NCI-H345 treated with DMSO at 0.1 percent for 48 hours (cell line): ENCODE measurements at regions not wholly inside any gene's neighbourhood (a gene's known extent, or its start where the extent isn't known, plus 50 kb on each side); places are given as distances from the start of the nearest gene placed in this dataset.

Source experiments
- DNase-seq: peaks from one replicate; lab custom pipeline; 2025; ENCODE audit not compliant: unreplicated experiment; lab: John Stamatoyannopoulos, UW

GRCh38 chr3:31218082-31218481, 314.6 kb upstream of the STT3B start:
- DNase-seq: no peak

- no peak for DNase-seq
Observed at GRCh38 chr3:31219131-31219843, 313.4 kb upstream of the STT3B start.

- DNase-seq: no peak
Observed at GRCh38 chr3:31220431-31220830, 312.3 kb upstream of the STT3B start.

DNA sequence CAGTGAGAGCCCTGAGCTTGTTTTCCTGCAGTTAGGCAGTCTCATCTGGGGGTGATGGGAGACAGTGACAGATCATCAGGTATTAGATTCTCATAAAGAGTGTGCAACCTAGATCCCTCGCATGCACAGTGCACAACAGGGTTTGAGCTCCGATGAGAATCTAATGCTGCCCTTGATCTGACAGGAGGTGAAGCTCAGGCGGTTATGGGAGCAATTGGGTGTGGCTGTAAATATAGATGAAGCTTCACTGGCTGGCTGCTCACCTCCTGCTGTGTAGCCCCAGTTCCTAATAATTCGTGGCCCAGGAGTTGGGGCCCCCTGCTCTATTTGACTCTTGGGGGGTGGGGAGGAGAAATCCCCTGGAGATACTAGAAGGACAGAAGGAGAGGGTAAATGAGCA, 309.4 kb upstream of the STT3B start:
- DNase-seq: no peak

GRCh38 chr3:31224936-31225335, 307.8 kb upstream of the STT3B start:
- no peak for DNase-seq

DNA sequence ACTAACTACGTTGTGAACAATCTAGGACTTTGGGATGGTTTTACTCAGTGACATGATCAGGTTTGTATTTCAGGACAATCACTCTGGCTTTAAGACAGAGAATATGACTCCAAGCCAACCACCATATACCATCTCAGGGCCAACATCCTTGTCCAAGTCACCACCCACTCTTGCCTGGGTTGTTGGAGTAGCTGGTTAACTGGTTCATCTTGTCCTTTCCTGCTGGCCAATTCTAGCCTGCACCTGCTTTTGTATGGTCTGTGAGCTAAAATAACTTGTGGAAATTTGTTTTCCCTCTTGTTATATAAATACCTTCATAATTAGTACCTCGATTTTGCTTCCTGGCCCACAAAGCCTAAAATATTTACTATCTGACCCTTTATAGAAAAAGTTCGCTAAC, 306.8 kb upstream of the STT3B start:
- no peak for DNase-seq

DNA sequence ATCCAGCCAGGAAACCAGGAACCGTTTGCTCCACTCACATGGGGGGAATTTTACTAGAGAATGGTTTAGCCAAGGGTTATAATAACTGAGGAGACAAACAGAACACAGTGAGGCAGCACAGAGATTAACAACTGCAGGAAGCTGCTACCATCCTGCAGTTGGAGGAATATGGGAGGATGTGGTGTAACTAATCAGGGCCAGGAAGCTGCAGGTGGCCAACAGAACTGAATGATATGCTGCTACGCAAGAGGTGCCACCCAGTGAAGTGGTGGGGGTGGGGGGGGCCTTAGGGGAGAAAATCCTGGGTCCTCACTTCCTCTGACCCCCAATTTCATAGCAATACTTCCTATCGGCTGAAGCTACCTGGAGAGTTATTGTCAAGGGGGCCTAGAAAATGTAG, 306.4 kb upstream of the STT3B start:
- no peak for DNase-seq

DNA sequence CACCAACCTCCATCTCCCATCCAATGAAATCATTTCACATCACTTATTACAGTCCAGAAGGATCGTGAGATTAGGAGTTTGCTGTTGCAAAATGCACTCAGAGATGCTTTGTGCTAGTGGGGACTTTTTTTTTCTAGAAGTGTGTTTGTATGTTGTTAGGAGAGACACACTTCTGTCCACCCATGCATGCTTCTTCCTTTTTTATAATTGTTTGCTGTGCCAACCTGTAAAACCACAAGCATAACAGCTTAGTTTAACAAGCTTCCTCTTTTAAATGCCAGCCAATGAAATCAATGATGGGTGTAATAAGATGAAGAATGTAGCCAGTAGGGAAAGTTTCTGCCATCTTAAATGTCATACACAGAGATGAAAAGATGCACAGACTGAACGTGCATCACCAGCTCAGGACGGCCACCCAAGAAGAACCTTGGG, 305.6 kb upstream of the STT3B start:
- DNase-seq: no peak

GRCh38 chr3:31230425-31231223, 302.1 kb upstream of the STT3B start:
- no peak for DNase-seq

GRCh38 chr3:31232055-31233025, 300.4 kb upstream of the STT3B start:
- no peak for DNase-seq

- no peak for DNase-seq
Observed at GRCh38 chr3:31234145-31234544, 298.6 kb upstream of the STT3B start.

DNA sequence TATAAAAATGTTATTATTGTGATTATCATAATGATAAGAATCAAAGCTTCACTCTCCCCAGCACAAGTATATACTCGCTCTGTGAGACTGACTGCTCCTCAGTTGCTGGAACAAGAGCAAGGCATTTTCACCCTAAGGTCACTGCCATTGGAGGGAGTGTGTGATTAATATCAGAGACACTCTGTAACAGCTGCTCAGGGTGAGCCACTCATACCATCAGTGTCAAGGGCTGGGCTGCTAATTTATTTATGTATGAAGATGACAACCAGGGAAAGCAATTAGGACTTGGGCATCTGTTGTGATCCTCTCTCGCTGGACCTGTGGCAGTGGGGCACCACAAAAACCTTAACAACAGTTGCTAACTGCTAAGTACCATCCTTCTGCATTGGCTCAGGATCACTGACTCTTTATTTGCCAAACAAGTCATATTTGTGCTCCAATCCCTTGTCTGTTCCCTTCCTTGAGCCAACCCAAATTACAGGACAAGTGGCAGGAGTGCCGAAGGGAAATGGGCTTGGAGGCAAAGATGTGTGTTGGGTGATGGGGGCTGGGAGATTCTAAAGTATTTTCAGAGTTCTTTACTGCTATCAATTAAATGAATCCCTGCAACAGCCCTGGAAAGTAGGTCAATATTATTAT, 297.5 kb upstream of the STT3B start:
- no peak for DNase-seq

DNA sequence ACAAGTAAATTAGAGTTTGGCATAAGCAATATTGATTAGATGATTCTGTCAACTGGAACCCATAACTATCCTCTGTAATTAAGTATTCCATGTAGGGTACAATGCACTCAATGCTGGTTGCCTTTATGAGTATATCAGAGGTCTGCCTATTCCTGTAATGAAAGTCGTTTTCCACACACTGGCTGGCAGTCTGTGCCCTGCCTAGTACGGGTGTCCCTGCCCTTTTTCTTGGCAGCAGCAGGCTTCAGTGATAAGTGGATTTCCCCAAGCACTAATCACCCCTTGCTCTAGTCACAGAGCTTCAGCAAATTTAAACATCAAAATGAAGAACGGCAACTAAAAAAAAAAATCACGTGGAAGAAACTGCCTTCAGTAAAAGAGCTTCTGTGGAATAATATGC, 294.8 kb upstream of the STT3B start:
- DNase-seq: no peak

- DNase-seq: no peak
Observed at GRCh38 chr3:31240013-31240412, 292.7 kb upstream of the STT3B start.

GRCh38 chr3:31240466-31240865, 292.3 kb upstream of the STT3B start:
- DNase-seq: no peak

DNA sequence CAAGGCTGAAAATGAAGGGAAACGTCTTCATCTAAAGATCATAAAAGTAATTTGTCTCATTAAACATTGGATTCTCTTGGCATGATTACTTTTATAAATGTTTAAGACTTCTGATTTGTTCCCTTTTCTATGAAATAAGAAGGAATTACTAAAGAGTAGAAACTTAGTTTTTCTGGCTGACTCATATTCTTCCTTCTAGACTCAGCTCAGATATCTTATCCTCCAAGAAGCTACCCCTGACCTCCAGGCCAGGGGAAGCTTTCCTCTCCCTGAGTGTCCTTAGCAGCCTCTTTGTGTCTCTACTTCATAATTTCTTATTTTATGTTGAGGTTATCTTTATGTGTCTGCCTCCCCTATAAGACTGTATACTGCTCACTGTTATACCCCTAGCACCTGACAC, 291.9 kb upstream of the STT3B start:
- DNase-seq: no peak

GRCh38 chr3:31241533-31241932, 291.2 kb upstream of the STT3B start:
- no peak for DNase-seq

- no peak for DNase-seq
Observed at GRCh38 chr3:31242026-31242960, 290.4 kb upstream of the STT3B start.

DNA sequence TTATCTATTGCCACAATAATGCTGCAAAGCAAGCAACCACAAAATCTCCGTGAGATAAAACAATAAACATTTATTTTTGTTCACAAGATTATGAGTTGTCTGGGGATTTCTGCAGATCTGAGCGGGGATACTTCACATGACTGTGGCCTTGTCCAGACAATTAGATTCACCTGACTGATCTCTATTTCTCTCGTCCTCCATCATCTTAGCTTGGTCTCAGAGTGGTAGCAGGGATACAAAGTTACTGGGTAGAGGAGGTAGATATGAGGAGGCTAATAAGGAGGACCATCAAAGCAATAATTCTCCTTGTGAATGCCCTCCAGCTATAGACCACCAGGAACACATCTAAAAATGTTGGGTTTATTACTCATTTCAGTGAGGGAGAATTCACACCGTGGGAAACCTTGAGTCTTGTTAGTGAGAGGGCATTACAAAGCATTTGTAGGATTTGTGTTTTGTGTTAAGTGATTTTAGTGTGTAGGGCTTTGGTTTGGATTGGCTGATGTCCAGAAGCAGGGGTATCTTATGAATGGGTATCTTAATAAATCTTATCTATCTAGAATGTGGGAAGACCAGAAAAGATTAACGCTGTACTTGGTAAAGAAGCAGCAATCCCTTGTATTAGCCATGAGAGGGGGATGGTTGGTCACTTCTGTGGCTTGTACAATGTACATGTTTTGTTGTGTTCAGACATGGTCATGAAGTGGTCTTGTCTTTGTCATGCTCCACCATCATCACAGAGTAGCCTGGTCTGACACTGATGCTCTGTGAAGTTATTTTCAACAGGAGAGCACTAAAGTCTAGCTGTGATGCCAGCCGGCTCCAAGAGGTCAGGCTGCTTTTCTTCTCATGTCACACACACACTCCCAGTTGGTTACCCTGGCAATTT, 287.6 kb upstream of the STT3B start:
- DNase-seq: no peak
